Gastrocnemius medialis (tissue), 4 donors: ENCODE measurements at regions not wholly inside any gene's neighbourhood (a gene's known extent, or its start where the extent isn't known, plus 50 kb on each side); places are given as distances from the start of the nearest gene placed in this dataset.
"Not testable (repeated sequence)": the region's sequence is repeated elsewhere in the genome, so short reads cannot be mapped to it uniquely, and the experiment has no call there.

Experiments used
- ATAC-seq, 2 donors: fragments of 150-250 bp; one replicate each; pipeline ENCODE4 v1.9.1; 2016
- DNase-seq, 2 donors: peaks; one replicate each; pipeline ENCODE4 v3.0.0-alpha.2; 2019
- H3K27ac ChIP-seq, 4 donors: fragments of 200-600 bp; sonication (generic); 1 replicate in 1 of 4; 2 replicates in 3 of 4; pipeline ENCODE4 v1.5.1; 2016 to 2018; ENCODE audit warnings: mild to moderate bottlenecking in 2 of 4, moderate library complexity in 1 of 4
- H3K27me3 ChIP-seq, 3 donors: fragments of 200-600 bp; sonication (generic) in 2 of 3; 1 replicate in 1 of 3; 2 replicates in 2 of 3; pipeline versions ENCODE4 v1.5.1 to v1.6.0; 2016 to 2019; ENCODE audit warnings: mild to moderate bottlenecking in 1 of 3, moderate library complexity in 1 of 3
- H3K36me3 ChIP-seq, 2 donors: fragments of 200-600 bp; sonication (generic) in 1 of 2; one replicate each; pipeline ENCODE4 v1.5.1; 2017 to 2018
- H3K4me1 ChIP-seq, 2 donors: fragments of 200-600 bp; sonication (generic) in 1 of 2; one replicate each; pipeline ENCODE4 v1.5.1; 2016 to 2017; ENCODE audit warnings: mild to moderate bottlenecking in 2 of 2
- H3K4me3 ChIP-seq, 4 donors: fragments of 200-600 bp; sonication (generic) in 3 of 4; 1 replicate in 1 of 4; 2 replicates in 3 of 4; pipeline ENCODE4 v1.5.1; 2016 to 2019; ENCODE audit warnings: mild to moderate bottlenecking in 2 of 4
- H3K9me3 ChIP-seq, 3 donors: fragments of 200-600 bp; sonication (generic) in 2 of 3; 1 replicate in 1 of 3; 2 replicates in 2 of 3; pipeline ENCODE4 v1.5.1; 2016 to 2019
- CTCF ChIP-seq, 5 experiments: fragments of 450-650 bp in 3 of 5; fragments of 200-600 bp in 2 of 5; sonication (generic) in 2 of 5; IDR thresholded peaks in 4 of 5; conservative IDR thresholded peaks in 1 of 5; 1 replicate in 4 of 5; 2 replicates in 1 of 5; pipeline ENCODE4 v1.5.1; 2016 to 2019; ENCODE audit warnings: antibody characterized with exemption in 5 of 5, mild to moderate bottlenecking in 3 of 5, moderate library complexity in 3 of 5
- POLR2A ChIP-seq, 2 donors: fragments of 450-650 bp; IDR thresholded peaks; one replicate each; pipeline ENCODE4 v1.6.1; 2017; ENCODE audit warnings: antibody characterized with exemption in 2 of 2, mild to moderate bottlenecking in 2 of 2, moderate library complexity in 2 of 2
- in situ Hi-C, 4 donors: fragments of 200-750 bp; cut with MboI; loops; one replicate each; pipeline versions ENCODE4 v1.15.0 to v1.8.0; 2017; ENCODE audit warnings: low sequenced_read_pairs in 4 of 4
- intact Hi-C: fragments of 100-400 bp; cut with DNase I; formaldehyde crosslinking; loops from one replicate; pipeline ENCODE4 v1.15.1; 2023; ENCODE audit warnings: low total_unique reads

- H3K36me3 ChIP-seq, result no peaks in the 10 kb centered on the region
- intact Hi-C loops (no loop called here), in situ Hi-C loops (no loop called here)
- no peaks in the 10 kb centered on the region for H3K9me3 ChIP-seq
- H3K27ac ChIP-seq, result no peak overlapping the region
- no peaks in the 10 kb centered on the region for H3K4me1 ChIP-seq
- DNase-seq (no peak), ATAC-seq (no peak)
- TF ChIP-seq CTCF (IDR thresholded peaks at IDR 0.05 in 4 of 5, conservative IDR thresholded peaks at IDR 0.05 in 1 of 5), result no peak
- TF ChIP-seq POLR2A (IDR thresholded peaks at IDR 0.05), result no peak
- H3K27me3 ChIP-seq, result no peaks in the 10 kb centered on the region
- no peak overlapping the region for H3K4me3 ChIP-seq
These were observed 512.3 kb downstream of the EDEM1 start for GRCh38 chr3:5699811-5700210.

GRCh38 chr3:5701005-5701404, 513.5 kb downstream of the EDEM1 start:
- H3K4me3 ChIP-seq, H3K27me3 ChIP-seq, ATAC-seq, H3K4me1 ChIP-seq, H3K27ac ChIP-seq, in situ Hi-C loops, H3K9me3 ChIP-seq, intact Hi-C loops, DNase-seq, H3K36me3 ChIP-seq: not testable (repeated sequence)

- H3K9me3 ChIP-seq, result no peaks in the 10 kb centered on the region
- no peak for TF ChIP-seq POLR2A (IDR thresholded peaks at IDR 0.05)
- TF ChIP-seq CTCF (IDR thresholded peaks at IDR 0.05 in 4 of 5, conservative IDR thresholded peaks at IDR 0.05 in 1 of 5), result no peak
- no peaks in the 10 kb centered on the region for H3K27me3 ChIP-seq
- ATAC-seq (no peak), DNase-seq (no peak)
- no peaks in the 10 kb centered on the region for H3K36me3 ChIP-seq
- no peak overlapping the region for H3K27ac ChIP-seq
- no peaks in the 10 kb centered on the region for H3K4me1 ChIP-seq
- intact Hi-C loops, result no loop called here
- in situ Hi-C loops, result no loop called here
- H3K4me3 ChIP-seq, result no peak overlapping the region
These were observed 520.3 kb downstream of the EDEM1 start for GRCh38 chr3:5707794-5708193.

- Histone ChIP-seq H3K36me3 (no peaks in the 10 kb centered on the region), H3K27me3 (no peaks in the 10 kb centered on the region), H3K4me3 (no peak overlapping the region), H3K9me3 (no peaks in the 10 kb centered on the region), H3K27ac (no peak overlapping the region), H3K4me1 (no peaks in the 10 kb centered on the region)
- DNase-seq (no peak), ATAC-seq (no peak)
- in situ Hi-C loops (no loop called here), intact Hi-C loops (no loop called here)
- TF ChIP-seq POLR2A (IDR thresholded peaks at IDR 0.05) (no peak), CTCF (IDR thresholded peaks at IDR 0.05 in 4 of 5, conservative IDR thresholded peaks at IDR 0.05 in 1 of 5) (no peak)
These were observed 522.2 kb downstream of the EDEM1 start for GRCh38 chr3:5709714-5710113.

- TF ChIP-seq POLR2A (IDR thresholded peaks at IDR 0.05), result no peak
- H3K4me3 ChIP-seq, result no peak overlapping the region
- ATAC-seq (no peak), DNase-seq (no peak)
- H3K36me3 ChIP-seq, result no peaks in the 10 kb centered on the region
- in situ Hi-C loops (no loop called here), intact Hi-C loops (no loop called here)
- no peaks in the 10 kb centered on the region for H3K9me3 ChIP-seq
- no peaks in the 10 kb centered on the region for H3K27me3 ChIP-seq
- H3K27ac ChIP-seq, result no peak overlapping the region
- H3K4me1 ChIP-seq, result no peaks in the 10 kb centered on the region
These were observed 523.2 kb downstream of the EDEM1 start for GRCh38 chr3:5710718-5711117.

- TF ChIP-seq POLR2A (IDR thresholded peaks at IDR 0.05), result no peak
- TF ChIP-seq CTCF (IDR thresholded peaks at IDR 0.05 in 4 of 5, conservative IDR thresholded peaks at IDR 0.05 in 1 of 5), result no peak
- Histone ChIP-seq H3K4me1 (no peaks in the 10 kb centered on the region), H3K4me3 (no peak overlapping the region), H3K36me3 (no peaks in the 10 kb centered on the region), H3K27me3 (no peaks in the 10 kb centered on the region), H3K27ac (no peak overlapping the region), H3K9me3 (no peaks in the 10 kb centered on the region)
- in situ Hi-C loops, result no loop called here
- ATAC-seq, result no peak
- DNase-seq, result no peak
- intact Hi-C loops, result no loop called here
These were observed 529.7 kb downstream of the EDEM1 start for GRCh38 chr3:5717254-5717653.

- H3K4me3 ChIP-seq, in situ Hi-C loops, H3K36me3 ChIP-seq, H3K27ac ChIP-seq, H3K9me3 ChIP-seq, intact Hi-C loops, DNase-seq, ATAC-seq, H3K4me1 ChIP-seq, H3K27me3 ChIP-seq: not testable (repeated sequence)
These were observed 532.2 kb downstream of the EDEM1 start for GRCh38 chr3:5719668-5720067.
